PC-9 (cell line): ENCODE measurements at regions not wholly inside any gene's neighbourhood (a gene's known extent, or its start where the extent isn't known, plus 50 kb on each side); places are given as distances from the start of the nearest gene placed in this dataset.

Source experiments
- CTCF ChIP-seq: fragments of 200-600 bp; sonication (generic); conservative IDR thresholded peaks from 2 replicates; pipeline ENCODE4 v1.6.1; 2017; ENCODE audit warnings: mixed run types, antibody characterized with exemption, mild to moderate bottlenecking, moderate library complexity
- EZH2 ChIP-seq: fragments of 200-600 bp; sonication (generic); IDR thresholded peaks from 2 replicates; pipeline ENCODE4 v1.8.0; 2017; ENCODE audit warnings: antibody characterized with exemption, low read depth

DNA sequence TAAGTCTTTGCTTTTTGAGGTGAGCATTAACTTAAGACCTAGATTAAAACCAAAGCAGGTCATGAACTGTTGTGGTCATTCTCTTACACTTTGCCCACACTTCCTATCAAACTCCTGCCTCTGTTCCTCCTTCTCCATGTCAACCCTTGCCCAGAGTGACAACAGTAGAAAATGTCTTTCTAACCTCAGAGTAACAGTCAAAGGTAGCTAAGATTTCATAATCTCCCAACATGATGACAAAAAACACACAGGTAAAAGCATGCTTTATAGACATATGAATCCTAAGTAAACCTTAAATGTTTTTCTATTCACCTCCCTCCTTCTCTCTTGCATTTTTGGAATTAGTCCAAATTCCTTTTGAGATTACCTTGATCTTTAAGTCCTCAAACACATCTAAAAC lies 422.3 kb downstream of the SPATA31D1 start:
- TF ChIP-seq CTCF (no peak), EZH2 (no peak)
